HG03159 (cell line): ENCODE measurements at regions not wholly inside any gene's neighbourhood (a gene's known extent, or its start where the extent isn't known, plus 50 kb on each side); places are given as distances from the start of the nearest gene placed in this dataset.
"Not testable (repeated sequence)": the region's sequence is repeated elsewhere in the genome, so short reads cannot be mapped to it uniquely, and the experiment has no call there.

ENCODE experiments used
- ATAC-seq: cut with Tn5 transposase; IDR thresholded peaks from one replicate; pipeline ENCODE4 v1.9.1; 2021; ENCODE audit warnings: mild to moderate bottlenecking, moderate library complexity; ENCODE audit not compliant: unreplicated experiment

DNA sequence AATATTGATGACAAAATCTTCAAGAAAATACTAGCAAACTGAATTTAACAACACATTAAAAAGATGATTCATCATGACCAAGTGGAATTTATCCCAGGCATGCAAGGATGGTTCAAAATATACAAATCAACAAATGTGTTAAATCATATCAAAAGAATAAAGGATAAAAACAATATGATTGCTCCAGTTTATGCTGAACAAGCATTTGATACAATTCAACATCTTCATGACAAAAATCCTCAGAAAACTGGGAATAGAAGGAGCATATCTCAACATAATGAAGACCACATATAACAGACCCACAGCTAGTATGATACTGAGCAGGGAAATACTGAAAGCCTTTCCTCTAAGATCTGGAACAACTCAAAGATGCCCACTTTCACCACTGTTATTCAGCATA, 352.3 kb downstream of the PYDC2 start:
- no peak for ATAC-seq

DNA sequence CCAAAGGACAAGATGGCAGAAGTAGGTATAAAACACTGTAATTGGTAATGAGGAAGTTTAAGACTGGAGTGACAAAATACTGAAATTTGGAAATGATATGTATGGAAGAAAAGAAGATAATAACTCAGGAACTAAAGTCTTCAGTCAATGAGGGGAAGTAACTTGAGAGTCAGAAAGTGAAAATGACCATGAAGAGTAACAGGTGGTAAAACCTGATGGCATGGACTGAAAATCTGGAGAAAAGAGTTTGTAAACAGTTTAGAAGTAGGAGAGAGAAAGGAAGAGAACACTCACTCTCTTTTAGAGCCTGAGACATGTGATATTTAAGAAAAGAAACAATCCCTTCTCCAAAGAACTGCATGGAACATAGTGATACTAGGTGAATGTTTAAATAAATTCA, 387.9 kb downstream of the PYDC2 start:
- ATAC-seq: no peak

DNA sequence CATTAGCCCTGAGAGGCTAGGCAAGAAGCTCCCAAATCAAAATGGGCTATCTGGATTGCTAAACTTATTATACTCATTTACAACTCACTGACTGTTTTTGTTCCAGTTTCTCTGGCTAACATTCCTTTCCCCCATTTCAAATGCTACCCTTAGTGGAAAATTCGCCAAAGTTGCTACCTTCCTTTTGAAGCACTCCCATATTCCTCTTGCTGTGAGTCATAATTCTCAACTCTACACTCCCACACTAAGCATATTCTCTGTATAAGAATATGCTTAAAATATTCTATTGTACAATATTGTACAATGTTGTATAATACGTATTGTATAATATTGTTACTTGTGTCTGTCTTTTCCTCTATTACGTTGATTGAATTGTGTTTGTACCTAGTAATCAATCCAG, 398.6 kb downstream of the PYDC2 start:
- no peak for ATAC-seq

DNA sequence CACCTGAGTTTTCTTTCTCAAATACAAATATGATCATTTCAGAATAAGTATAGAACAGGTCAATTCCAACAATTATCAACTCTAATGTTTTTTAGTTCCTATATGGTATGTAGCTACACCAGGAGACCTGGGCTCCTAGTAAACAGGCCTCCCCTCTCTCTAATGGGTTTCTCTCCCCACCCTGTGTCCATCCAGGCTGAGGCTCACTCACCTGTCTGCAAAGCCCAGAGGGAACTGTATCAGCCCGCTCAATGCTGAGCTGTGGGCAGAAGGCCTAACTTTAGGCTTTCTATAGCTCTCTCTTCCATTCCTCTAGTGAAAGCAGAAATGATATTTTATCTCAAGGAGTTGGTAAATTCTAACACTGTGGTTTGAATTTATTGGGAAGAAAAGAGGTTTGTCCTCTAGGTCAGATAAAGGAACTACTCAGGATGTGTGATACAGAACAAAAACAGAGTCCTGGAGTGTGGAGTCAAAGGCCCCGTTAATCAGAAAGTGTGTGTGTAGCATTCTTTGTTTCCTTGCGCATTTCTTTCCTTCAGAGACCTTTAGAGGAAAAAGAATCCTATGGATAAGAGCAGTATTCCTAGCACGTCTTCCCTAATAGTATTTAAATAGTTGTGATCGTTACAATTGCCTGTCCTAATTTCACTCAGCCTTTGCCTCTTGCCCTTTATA, 408.9 kb downstream of the PYDC2 start:
- ATAC-seq: no peak

DNA sequence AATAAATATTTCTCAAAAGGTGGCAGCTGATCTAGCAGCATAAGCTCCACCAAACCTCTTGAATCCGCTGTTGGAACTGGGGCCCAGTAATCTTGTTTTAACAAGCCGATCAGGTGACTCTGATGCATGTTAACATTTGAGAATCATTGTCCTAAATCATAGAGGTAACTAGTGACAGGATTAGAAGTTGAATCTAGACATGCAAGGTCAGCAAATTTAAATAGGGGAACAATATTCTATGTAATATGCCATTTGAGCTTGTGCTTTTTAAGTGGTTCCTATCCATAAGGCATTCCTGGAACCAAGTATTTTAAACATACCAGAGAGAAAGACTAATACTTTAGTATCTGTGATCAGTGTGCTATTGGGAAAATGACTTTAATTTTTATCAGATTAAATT, 412.8 kb downstream of the PYDC2 start:
- no peak for ATAC-seq

DNA sequence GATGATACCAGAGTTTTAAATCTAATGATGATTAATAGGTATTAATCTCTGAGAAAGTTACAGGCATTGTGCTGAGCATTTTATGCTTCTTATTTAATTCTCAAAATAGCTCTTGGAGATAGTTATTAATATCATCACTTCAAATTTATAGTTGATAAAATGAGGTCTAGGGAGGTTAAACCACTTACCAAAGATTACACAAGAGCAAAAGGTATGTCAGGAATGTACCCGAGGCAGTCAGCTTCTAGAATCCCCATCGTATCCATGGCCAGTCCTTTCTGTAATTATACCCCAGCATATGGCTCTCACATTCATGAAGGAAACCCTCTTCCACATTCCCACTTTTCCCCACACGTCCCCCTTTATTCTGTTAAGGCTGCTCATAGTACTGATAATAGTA, 421.3 kb downstream of the PYDC2 start:
- no peak for ATAC-seq

DNA sequence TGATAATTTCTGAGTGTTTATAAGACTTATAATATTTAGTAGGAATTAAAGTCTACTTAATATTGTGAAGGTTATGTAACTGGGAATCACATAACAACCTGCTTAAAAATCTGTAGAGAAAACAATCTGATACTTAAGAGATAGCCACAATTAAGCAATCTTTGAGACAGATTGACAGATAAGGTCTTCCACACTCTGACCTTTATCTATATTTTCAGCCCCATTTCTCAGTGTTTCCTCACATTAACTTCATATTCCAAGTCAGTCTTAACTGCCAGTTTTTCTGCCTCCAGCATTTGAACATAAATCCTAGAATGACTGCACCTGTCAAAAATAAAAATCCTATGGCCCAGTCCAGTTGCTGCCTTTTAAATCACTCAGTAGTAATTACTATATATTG, 423.2 kb downstream of the PYDC2 start:
- ATAC-seq: no peak

DNA sequence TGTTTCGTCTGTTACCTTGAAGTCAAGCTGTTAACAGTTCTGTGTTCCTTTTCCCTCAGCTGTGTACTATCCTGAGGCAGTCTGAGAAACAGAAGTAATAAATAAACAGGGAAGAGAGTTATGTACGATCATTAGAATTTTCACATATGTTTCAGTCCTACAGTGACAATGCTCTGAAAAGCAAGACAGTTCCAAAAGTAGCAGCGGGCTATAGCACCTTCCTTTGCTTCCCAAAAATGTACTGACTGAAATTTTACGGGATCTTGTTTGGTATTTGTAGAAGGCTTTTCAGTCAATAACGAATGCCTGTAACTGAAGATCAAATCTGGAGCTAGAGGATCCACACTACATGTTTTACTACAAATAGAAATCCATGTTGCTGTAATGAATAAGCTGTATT, 428.1 kb downstream of the PYDC2 start:
- ATAC-seq: no peak

DNA sequence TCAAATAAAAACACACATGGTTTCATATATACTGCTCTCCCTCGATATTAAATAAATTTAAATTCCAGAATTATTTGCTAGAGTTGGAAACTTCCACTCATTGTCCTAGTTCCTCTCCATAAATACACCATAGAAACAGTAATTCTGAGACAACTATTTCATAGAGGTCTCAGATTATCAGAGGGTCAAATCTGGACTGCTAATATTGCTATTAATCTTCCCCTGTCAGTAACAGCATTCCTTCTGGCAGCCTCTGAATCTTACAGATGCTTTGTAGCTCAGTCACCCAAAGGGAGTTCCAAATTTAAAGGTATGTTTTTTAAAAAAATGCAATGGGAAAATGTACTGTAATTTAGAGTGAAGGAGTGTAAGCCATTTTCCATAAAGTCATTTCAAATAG, 428.8 kb downstream of the PYDC2 start:
- ATAC-seq: no peak

DNA sequence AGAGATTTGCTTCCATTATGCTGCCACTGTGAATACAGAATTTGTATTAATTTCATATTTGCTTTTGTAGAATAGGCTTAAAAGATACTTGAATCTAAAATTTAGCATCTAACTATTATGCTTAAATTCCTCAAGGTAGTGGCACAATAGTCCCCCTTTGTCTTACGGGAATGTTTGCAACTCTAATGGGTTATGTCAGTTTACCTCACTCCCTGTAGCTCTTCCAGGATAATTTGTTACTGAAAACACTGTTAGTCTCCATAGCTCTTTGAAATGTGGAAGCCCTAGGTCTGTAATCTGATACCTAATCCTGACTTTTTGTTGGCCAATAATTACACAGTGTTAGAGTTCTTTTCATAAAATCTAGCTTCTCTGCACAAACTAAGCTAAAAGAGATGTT, 433.4 kb downstream of the PYDC2 start:
- ATAC-seq: no peak

DNA sequence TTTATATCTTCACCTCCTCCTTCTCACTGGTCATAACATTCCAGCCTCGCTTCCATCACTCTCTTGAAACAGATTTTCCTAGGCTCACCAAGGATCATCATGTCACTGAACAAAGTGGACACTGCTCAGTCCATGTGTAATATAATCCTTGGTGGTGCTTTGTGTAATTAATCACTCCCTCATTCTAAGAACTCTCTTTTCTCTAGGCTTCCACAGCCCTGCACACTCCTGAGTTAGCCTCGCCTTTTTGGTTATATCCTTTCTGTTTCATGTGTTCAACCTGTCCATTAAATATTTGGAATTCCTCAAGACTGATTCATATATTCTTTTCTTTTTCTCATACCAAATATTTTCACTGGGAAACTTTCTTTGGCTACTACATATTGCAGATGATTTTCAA, 440.8 kb downstream of the PYDC2 start:
- no peak for ATAC-seq

DNA sequence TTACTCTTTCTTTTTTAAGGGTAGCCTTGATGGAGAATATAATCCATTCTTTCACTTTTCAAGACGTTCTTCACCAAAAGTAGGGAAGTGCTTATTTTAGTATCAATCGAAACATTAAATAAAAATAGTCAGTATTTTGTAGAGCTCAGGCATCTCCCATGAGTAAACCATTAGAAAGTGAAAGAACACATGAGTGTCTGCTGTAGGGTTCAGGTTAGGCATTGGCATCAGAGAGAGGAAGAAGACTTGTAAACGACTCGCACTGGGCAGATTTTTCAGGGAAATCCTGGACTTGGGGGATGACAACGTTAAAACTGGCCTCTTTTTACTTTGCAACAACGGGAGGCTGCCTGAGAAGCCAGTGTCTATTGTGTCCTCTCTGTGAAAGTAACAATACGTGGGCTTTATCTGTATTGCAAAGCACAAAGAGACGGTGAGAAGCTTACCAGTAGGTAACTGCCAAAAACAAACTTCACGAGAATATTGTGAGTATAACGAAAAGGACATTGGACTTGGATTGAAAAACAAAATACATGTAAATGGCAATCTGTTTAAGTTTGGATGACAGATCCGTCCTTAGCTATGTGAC, 451.7 kb downstream of the PYDC2 start:
- ATAC-seq: no peak

DNA sequence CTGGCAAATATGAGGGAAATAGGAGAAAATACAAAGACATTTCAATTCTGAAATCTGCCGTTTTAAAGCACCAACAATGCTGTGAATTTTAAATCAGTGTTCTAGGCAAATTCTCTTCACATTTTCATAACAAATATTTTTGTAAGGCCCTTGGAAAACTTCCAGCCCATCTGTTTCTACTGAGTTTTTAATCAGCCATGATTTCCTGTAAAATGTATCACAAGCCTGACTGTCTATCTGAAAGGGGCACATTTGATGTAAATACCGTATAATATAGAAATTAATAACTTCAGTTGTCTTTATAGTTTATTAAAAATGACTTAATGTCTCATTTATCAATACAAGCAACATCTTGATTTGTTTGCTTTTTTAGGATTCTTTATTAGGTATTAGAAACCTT, 454.7 kb downstream of the PYDC2 start:
- ATAC-seq: no peak

DNA sequence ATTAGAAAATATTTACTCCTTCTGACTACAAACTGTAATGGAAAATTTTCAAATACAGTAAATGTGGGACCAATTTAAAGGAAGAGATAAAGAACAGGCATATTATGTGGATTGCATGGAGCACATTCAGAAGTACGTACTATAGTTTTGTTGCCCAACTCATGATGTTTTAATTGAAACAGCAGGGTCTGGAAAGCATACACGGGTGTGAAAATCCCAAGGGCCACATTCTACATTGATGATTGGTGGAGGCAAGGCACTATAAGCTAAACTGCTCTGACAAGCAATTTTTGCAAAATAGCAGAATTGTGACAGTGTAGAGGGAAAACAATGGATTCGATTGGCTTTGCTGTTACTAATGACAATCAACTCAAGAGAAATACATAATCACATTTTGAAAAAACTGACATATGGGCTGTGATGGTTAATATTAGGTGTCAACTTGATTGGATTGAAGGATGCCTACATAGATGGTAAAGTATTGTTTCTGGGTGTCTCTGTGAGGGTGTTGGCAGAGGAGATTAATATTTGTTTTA, 458.6 kb downstream of the PYDC2 start:
- ATAC-seq: no peak

DNA sequence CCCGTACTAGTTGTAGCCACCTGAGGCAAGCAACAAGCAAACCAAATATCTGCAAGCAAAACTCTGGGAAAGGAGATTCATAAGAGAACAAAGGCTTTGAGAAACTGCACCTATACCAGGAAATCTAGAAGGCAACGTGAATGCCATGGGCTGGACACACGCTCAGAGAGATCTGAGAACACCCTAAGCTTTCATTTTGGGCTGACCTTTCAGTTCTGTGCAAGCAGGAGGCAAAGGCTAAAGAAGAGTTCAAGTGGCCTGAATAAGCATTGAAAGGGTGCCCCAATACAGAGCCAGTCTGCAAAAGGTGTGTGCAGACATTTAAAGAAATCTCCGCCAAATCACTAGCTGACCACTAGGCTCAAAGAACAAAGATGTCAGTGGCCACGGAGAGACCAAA, 461.6 kb downstream of the PYDC2 start:
- ATAC-seq: no peak

DNA sequence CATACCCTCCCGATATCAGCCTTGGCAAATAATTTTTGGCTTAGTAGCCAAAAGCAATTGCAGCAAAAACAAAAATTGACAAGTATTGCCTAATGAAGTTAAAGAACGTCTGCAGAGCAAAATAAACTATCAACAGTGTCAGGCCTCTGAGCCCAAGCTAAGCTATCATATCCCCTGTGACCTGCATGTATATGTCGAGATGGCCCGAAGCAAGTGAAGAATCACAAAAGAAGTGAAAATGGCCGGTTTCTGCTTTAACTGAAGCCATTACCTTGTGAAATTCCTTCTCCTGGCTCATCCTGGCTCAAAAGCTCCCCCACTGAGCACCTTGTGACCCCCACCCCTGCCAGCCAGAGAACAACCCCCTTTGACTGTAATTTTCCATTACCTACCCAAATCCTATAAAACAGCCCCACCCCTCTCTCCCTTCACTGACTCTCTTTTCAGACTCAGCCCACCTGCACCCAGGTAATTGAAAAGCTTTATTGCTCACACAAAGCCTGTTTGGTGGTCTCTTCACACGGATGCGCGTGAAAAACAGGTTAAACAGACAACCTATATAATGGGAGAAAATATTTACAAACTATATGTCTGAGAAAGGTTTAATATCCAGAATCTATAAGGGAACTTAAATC, 466.3 kb downstream of the PYDC2 start:
- ATAC-seq: not testable (repeated sequence)

DNA sequence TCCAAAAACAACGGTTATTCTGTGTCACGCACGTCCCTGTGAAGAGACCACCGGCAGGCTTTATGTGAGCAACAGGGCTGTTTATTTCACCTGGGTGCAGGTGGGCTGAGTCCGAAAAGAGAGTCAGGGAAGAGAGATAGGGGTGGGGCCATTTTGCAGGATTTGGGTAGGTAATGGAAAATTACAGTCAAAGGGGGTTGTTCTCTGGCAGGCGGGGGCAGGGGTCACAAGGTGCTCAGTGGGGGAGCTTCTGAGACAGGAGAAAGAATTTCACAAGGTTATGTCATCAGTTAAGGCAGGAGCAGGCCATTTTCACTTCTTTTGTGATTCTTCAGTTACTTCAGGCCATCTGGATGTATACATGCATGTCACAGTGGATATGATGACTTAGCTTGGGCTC, 467.0 kb downstream of the PYDC2 start:
- not testable (repeated sequence) for ATAC-seq

DNA sequence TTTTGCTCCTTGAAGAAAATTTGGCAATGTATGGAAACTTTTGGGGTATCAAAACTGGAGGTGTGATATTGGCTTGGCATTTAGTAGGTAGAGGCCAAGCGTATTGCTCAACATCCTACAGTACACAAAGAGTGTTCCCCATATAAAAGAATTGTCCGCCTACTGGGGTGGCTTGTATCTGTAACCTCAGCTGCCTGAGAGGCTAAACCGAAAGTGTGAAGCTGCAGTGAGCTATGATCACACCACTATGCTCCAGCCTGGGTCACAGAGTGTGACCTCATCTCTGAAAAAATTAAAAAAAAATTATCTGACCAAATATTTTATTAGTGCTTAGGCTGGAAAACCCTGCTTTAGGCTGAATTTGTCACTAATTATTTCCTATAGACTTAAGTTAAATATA, 483.9 kb downstream of the PYDC2 start:
- ATAC-seq: no peak

DNA sequence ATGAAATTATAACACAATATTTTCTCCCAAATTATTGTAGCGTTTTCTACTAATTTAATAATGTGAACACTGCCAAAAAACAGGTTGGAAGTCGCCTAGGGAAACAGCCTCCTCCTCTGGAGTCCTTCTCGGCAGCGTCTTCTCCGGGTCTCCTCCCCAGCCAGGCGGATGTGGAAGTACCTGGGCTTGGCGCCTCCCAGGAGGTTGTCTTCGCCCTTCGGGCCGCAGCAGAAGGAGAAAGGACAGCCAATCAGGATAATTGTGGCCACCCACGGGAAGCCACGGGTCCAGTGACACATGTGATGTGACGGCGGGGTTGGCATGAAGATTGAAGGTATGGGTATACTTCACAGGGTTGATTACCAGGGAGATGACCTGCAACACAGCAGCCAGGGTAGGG, 491.2 kb downstream of the PYDC2 start:
- ATAC-seq: no peak

DNA sequence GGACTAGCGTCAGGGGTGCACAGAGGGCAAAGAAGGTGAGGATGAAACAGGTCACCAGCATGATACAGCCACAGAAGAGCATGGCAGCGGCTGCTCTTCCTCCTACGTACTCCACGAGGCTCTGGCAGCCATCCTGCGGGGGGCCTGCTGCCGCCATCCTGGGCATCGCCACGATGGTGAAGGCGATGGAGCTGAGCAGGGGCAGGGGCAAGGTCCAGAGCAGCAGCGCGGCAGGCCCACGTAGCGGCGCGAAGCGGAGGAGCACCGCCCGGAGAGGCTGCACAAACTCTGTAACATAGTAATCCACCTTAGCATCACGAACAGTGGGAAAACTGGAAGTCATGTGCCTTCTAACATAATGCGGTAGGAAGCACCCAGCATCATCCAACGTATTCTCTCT, 491.6 kb downstream of the PYDC2 start:
- ATAC-seq: no peak

DNA sequence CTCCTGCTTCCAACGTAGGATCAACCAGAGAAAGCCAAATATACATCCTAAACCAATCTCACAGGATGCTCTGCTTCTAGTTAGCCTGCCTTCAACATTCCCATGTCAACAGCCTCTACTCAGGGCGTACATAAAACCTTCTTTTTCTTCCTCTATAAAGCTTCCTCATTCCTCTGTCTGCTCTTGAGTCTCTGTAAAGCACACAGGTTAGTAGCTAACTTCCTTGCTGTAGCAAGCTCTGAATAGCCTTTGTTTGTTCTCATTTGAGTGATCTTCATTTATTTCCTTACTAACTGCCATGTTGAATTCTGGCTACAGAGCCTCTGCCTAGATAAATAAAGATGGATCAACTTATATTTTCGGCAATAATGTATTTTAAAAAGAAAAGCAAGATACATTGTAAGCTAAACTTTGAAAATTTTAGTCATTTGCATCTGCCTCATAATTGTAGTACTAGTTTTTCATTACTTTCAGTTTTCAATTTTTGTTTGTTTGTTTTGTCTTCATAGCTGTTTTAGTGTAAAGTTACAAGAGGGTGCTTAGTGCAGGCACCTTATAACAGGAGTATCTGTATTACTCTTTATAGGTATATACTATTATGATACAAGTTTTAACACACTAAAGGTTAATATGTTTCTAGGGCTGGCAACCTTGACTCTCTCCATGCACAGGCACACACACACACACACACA, 498.2 kb downstream of the PYDC2 start:
- ATAC-seq: peak; percentile 60
